ENCODE measurements at regions not wholly inside any gene's neighbourhood (a gene's known extent, or its start where the extent isn't known, plus 50 kb on each side); places are given as distances from the start of the nearest gene placed in this dataset.

GRCh38 chr13:40114305-40114896 is 458.9 kb downstream of the COG6 start:
- Mint-ChIP-seq H3K27ac (ENCODE audit: unreplicated experiment) (peak overlapping the region; percentile 98), H3K36me3 (ENCODE audit: insufficient read depth, unreplicated experiment) (peaks cover 8% of the 10 kb centered on the region), H3K4me3 (ENCODE audit: low read depth, unreplicated experiment) (no peak overlapping the region), H3K9me3 (ENCODE audit: low read depth, unreplicated experiment) (peaks cover 2% of the 10 kb centered on the region), H3K4me1 (ENCODE audit: low read depth, unreplicated experiment) (peaks cover 46% of the 10 kb centered on the region), H3K27me3 (ENCODE audit: unreplicated experiment) (no peaks in the 10 kb centered on the region)
- BruUV-seq (replicated peaks), result no TSS peak
- DNase-seq, result no peak
- TF ChIP-seq CTCF (IDR thresholded peaks at IDR 0.05; ENCODE audit: unreplicated experiment), result no peak
- CTCF ChIA-PET, result no interaction called here
- intact Hi-C loops (cut with micrococcal nuclease; ENCODE audit: unreplicated experiment), result no loop called here

GRCh38 chr13:40115426-40115825 is 460.0 kb downstream of the COG6 start:
- no peak for DNase-seq
- H3K27ac Mint-ChIP-seq (ENCODE audit: unreplicated experiment), result peak overlapping the region; percentile 98
- CTCF ChIA-PET, result no interaction called here
- no peak overlapping the region for H3K4me3 Mint-ChIP-seq (ENCODE audit: low read depth, unreplicated experiment)
- BruUV-seq (replicated peaks), result TSS peak; percentile 89
- no peak for TF ChIP-seq CTCF (IDR thresholded peaks at IDR 0.05; ENCODE audit: unreplicated experiment)
- H3K9me3 Mint-ChIP-seq (ENCODE audit: low read depth, unreplicated experiment), result peaks cover 2% of the 10 kb centered on the region
- peaks cover 37% of the 10 kb centered on the region for H3K4me1 Mint-ChIP-seq (ENCODE audit: low read depth, unreplicated experiment)
- H3K36me3 Mint-ChIP-seq (ENCODE audit: insufficient read depth, unreplicated experiment), result peaks cover 8% of the 10 kb centered on the region
- H3K27me3 Mint-ChIP-seq (ENCODE audit: unreplicated experiment), result no peaks in the 10 kb centered on the region
- intact Hi-C loops (cut with micrococcal nuclease; ENCODE audit: unreplicated experiment), result no loop called here

GRCh38 chr13:40116008-40116407 is 460.5 kb downstream of the COG6 start:
- Mint-ChIP-seq H3K27ac (ENCODE audit: unreplicated experiment) (peak overlapping the region; percentile 98), H3K27me3 (ENCODE audit: unreplicated experiment) (no peaks in the 10 kb centered on the region), H3K36me3 (ENCODE audit: insufficient read depth, unreplicated experiment) (peaks cover 8% of the 10 kb centered on the region), H3K4me3 (ENCODE audit: low read depth, unreplicated experiment) (no peak overlapping the region), H3K4me1 (ENCODE audit: low read depth, unreplicated experiment) (peaks cover 32% of the 10 kb centered on the region), H3K9me3 (ENCODE audit: low read depth, unreplicated experiment) (peaks cover 2% of the 10 kb centered on the region)
- intact Hi-C loops (cut with micrococcal nuclease; ENCODE audit: unreplicated experiment), result no loop called here
- DNase-seq, result peak; percentile 67
- BruUV-seq (replicated peaks), result no TSS peak
- TF ChIP-seq CTCF (IDR thresholded peaks at IDR 0.05; ENCODE audit: unreplicated experiment), result no peak
- CTCF ChIA-PET, result no interaction called here

- peaks cover 30% of the 10 kb centered on the region for H3K4me1 Mint-ChIP-seq (ENCODE audit: low read depth, unreplicated experiment)
- peak overlapping the region; percentile 50 for H3K27ac Mint-ChIP-seq (ENCODE audit: unreplicated experiment)
- intact Hi-C loops (cut with micrococcal nuclease; ENCODE audit: unreplicated experiment), result no loop called here
- no peak overlapping the region for H3K4me3 Mint-ChIP-seq (ENCODE audit: low read depth, unreplicated experiment)
- BruUV-seq (replicated peaks), result no TSS peak
- no peak for DNase-seq
- peaks cover 2% of the 10 kb centered on the region for H3K9me3 Mint-ChIP-seq (ENCODE audit: low read depth, unreplicated experiment)
- peaks cover 8% of the 10 kb centered on the region for H3K36me3 Mint-ChIP-seq (ENCODE audit: insufficient read depth, unreplicated experiment)
- TF ChIP-seq CTCF (IDR thresholded peaks at IDR 0.05; ENCODE audit: unreplicated experiment), result no peak
- H3K27me3 Mint-ChIP-seq (ENCODE audit: unreplicated experiment), result no peaks in the 10 kb centered on the region
- CTCF ChIA-PET, result no interaction called here
Measured at GRCh38 chr13:40118337-40118736, 462.9 kb downstream of the COG6 start.

All from Calu3 (cell line).